ENCODE measurements at regions not wholly inside any gene's neighbourhood (a gene's known extent, or its start where the extent isn't known, plus 50 kb on each side); places are given as distances from the start of the nearest gene placed in this dataset.
"Not testable (repeated sequence)": the region's sequence is repeated elsewhere in the genome, so short reads cannot be mapped to it uniquely, and the experiment has no call there.

- H4K20me1 ChIP-seq (ENCODE audit: insufficient read depth); H3K9ac ChIP-seq (ENCODE audit: low read length); H3K9me3 ChIP-seq (ENCODE audit: control insufficient read depth in 1 of 2, insufficient read depth in 1 of 2, low read depth in 1 of 2, low read length in 2 of 2); H2AFZ ChIP-seq (ENCODE audit: low read depth, low read length, poor library complexity, severe bottlenecking); H3K4me3 ChIP-seq (replicated peaks in 1 of 2; ENCODE audit: low read depth in 1 of 2, low read length in 2 of 2); BruUV-seq (replicated peaks); H3K27me3 ChIP-seq (ENCODE audit: insufficient read depth, low read length); RAD21 ChIA-PET (ENCODE audit: low non-redundant PET in 1 of 2, low total read pairs in 2 of 2, uncharacterized antibody in 2 of 2, unreplicated experiment in 2 of 2); H3K36me3 ChIP-seq (ENCODE audit: control insufficient read depth in 1 of 2, insufficient read depth in 2 of 2, low read length in 2 of 2); DNase-seq (ENCODE audit: low read depth, low spot score); POLR2A ChIA-PET; H3K27ac ChIP-seq (ENCODE audit: low read depth, low read length); H3K79me2 ChIP-seq (ENCODE audit: insufficient read depth, low read length); H3K4me2 ChIP-seq (ENCODE audit: low read length); H3K9me2 ChIP-seq (ENCODE audit: insufficient read depth); H3K4me1 ChIP-seq (ENCODE audit: control insufficient read depth in 1 of 2, insufficient read depth in 2 of 2, low read length in 2 of 2); intact Hi-C loops (cut with micrococcal nuclease); ATAC-seq: not testable (repeated sequence)
- CTCF ChIA-PET = interaction anchor here (0.8 to 0.9 kb wide), 2 partner anchors 355 to 813 kb away, joined by 3 read pairs; no protein-coding TSS in a partner anchor
Observed at GRCh38 chr12:58337539-58337938, 396.2 kb downstream of the ATP23 start.

GRCh38 chr12:58341791-58342190 lies 400.4 kb downstream of the ATP23 start:
- CTCF ChIA-PET = no interaction called here
- BruUV-seq (replicated peaks) = no TSS peak

GRCh38 chr12:58342736-58343135 lies 401.4 kb downstream of the ATP23 start:
- no peak overlapping the region for H3K27ac ChIP-seq (ENCODE audit: low read depth, low read length)
- ChIA-PET CTCF (no interaction called here), RAD21 (ENCODE audit: low non-redundant PET in 1 of 2, low total read pairs in 2 of 2, uncharacterized antibody in 2 of 2, unreplicated experiment in 2 of 2) (no interaction called here), POLR2A (no interaction called here)
- H3K9ac ChIP-seq (ENCODE audit: low read length) = no peak overlapping the region
- H2AFZ ChIP-seq (ENCODE audit: low read depth, low read length, poor library complexity, severe bottlenecking) = no peak overlapping the region
- H3K4me2 ChIP-seq (ENCODE audit: low read length) = no peak overlapping the region
- BruUV-seq (replicated peaks) = no TSS peak
- no peaks in the 10 kb centered on the region for H3K79me2 ChIP-seq (ENCODE audit: insufficient read depth, low read length)
- no peak overlapping the region for H3K4me3 ChIP-seq (replicated peaks in 1 of 2; ENCODE audit: low read depth in 1 of 2, low read length in 2 of 2)
- intact Hi-C loops (cut with micrococcal nuclease) = no loop called here
- H3K9me3 ChIP-seq (ENCODE audit: control insufficient read depth in 1 of 2, insufficient read depth in 1 of 2, low read depth in 1 of 2, low read length in 2 of 2) = no peaks in the 10 kb centered on the region
- DNase-seq (ENCODE audit: low read depth, low spot score) = no peak
- no peaks in the 10 kb centered on the region for H3K36me3 ChIP-seq (ENCODE audit: control insufficient read depth in 1 of 2, insufficient read depth in 2 of 2, low read length in 2 of 2)
- no peaks in the 10 kb centered on the region for H3K27me3 ChIP-seq (ENCODE audit: insufficient read depth, low read length)
- H3K4me1 ChIP-seq (ENCODE audit: control insufficient read depth in 1 of 2, insufficient read depth in 2 of 2, low read length in 2 of 2) = no peaks in the 10 kb centered on the region
- TF ChIP-seq ZBTB33 (IDR thresholded peaks at IDR 0.05; ENCODE audit: extremely low read depth, insufficient replicate concordance, low read length) (no peak), EZH2phosphoT487 (IDR thresholded peaks at IDR 0.05; ENCODE audit: borderline replicate concordance) (no peak), MAX (IDR thresholded peaks at IDR 0.05) (no peak)
- no peaks in the 10 kb centered on the region for H4K20me1 ChIP-seq (ENCODE audit: insufficient read depth)
- ATAC-seq = no peak
- H3K9me2 ChIP-seq (ENCODE audit: insufficient read depth) = no peaks in the 10 kb centered on the region

More at GRCh38 chr12:58341791-58342190, 400.4 kb downstream of the ATP23 start:
- H3K36me3 ChIP-seq (ENCODE audit: control insufficient read depth in 1 of 2, insufficient read depth in 2 of 2, low read length in 2 of 2) = no peaks in the 10 kb centered on the region
- DNase-seq (ENCODE audit: low read depth, low spot score) (no peak), ATAC-seq (no peak)
- no peak overlapping the region for H3K4me3 ChIP-seq (replicated peaks in 1 of 2; ENCODE audit: low read depth in 1 of 2, low read length in 2 of 2)
- no peak overlapping the region for H3K4me2 ChIP-seq (ENCODE audit: low read length)
- no peaks in the 10 kb centered on the region for H3K9me3 ChIP-seq (ENCODE audit: control insufficient read depth in 1 of 2, insufficient read depth in 1 of 2, low read depth in 1 of 2, low read length in 2 of 2)
- RAD21 ChIA-PET (ENCODE audit: low non-redundant PET in 1 of 2, low total read pairs in 2 of 2, uncharacterized antibody in 2 of 2, unreplicated experiment in 2 of 2) = no interaction called here
- no peaks in the 10 kb centered on the region for H3K4me1 ChIP-seq (ENCODE audit: control insufficient read depth in 1 of 2, insufficient read depth in 2 of 2, low read length in 2 of 2)
- no peak overlapping the region for H2AFZ ChIP-seq (ENCODE audit: low read depth, low read length, poor library complexity, severe bottlenecking)
- H3K9ac ChIP-seq (ENCODE audit: low read length) = no peak overlapping the region
- TF ChIP-seq CBX3 (IDR thresholded peaks at IDR 0.05; ENCODE audit: low read depth) (no peak), ZNF274 (IDR thresholded peaks at IDR 0.05; ENCODE audit: low read depth, low read length) (no peak), MAX (IDR thresholded peaks at IDR 0.05) (no peak), JUND (IDR thresholded peaks at IDR 0.05) (no peak), EGR1 (IDR thresholded peaks at IDR 0.05; ENCODE audit: low read depth) (no peak)
- intact Hi-C loops (cut with micrococcal nuclease) = no loop called here
- H3K27ac ChIP-seq (ENCODE audit: low read depth, low read length) = no peak overlapping the region
- H3K9me2 ChIP-seq (ENCODE audit: insufficient read depth) = no peaks in the 10 kb centered on the region
- H3K79me2 ChIP-seq (ENCODE audit: insufficient read depth, low read length) = no peaks in the 10 kb centered on the region
- POLR2A ChIA-PET = no interaction called here
- H4K20me1 ChIP-seq (ENCODE audit: insufficient read depth) = no peaks in the 10 kb centered on the region
- no peaks in the 10 kb centered on the region for H3K27me3 ChIP-seq (ENCODE audit: insufficient read depth, low read length)
